ENCODE measurements at regions not wholly inside any gene's neighbourhood (a gene's known extent, or its start where the extent isn't known, plus 50 kb on each side); places are given as distances from the start of the nearest gene placed in this dataset.

- DNase-seq (ENCODE audit: low read depth in 2 of 2) = peak in 1 of 2 donors; percentile 27
Measured at GRCh38 chr20:10987651-10988383, 314.0 kb upstream of the JAG1 start.

DNA sequence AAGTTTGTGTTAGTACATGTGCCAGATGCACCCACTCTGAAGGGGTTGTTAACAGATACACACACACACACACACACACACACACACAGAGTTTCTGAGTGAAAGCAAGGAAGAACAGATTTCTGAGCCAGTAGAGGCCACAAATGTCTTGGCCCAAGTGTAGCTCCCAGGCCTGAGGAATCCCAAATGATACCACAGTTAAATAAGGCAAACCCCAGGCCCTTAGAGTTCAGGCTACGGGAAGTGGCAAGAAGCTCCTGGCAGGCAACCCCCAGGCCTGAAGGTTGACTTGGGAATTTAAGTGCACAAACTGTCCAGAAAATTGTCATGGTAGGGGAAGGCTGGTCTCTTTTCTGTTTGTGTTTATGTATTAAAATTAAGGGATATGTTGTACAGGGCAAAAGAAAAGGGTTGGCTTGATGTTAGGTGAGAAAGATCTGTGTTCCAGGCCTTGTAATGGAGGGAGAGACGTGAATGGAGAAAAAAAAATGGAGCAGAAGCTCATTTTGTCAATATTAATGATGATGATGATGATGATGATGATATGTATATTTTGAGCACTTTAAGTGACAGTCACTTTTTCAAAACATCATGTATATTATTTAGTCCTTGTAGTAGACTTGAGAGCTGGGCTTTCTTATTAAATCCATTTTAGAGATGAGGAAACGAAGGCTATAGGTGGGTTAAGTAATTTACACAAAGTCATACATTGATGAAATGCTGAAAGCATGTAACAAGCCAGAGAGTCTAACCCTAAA is 317.0 kb upstream of the JAG1 start:
- DNase-seq (ENCODE audit: low read depth in 2 of 2) = no peak

- DNase-seq (ENCODE audit: low read depth in 2 of 2) = no peak
Measured at GRCh38 chr20:10992731-10993130, 318.9 kb upstream of the JAG1 start.

DNA sequence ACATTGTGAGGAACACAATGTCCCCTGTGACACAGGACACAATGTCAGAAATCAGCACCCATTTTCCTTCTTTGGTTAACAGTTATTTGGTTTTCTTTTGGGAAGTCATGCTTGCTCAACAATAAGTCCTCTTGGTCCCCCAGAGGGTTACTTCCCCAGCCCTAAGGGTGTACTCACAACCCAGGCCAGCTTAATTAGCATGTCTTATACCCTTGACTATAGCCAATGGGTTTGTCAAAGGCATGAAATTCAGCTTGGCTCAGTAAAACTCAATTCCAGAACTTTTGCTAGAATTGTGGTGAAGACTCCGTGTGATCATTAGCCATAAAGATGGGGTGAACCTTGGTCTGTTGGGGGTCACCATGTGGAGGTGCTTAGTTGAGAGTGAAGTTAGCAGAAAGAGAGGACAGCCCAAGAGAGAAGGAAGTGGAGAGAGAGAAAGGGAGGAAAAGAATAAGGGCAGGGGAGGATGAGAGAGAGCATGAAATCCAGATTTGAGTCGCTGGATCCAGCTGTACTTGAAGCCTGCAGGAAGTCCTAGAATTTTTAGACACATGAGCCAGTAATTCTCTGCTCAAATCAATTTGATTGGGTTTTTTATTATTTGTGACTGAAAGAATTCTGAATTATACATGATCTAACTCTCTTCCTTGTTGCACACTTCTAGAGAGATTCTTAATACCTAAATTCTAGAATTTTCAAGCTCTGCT is 321.3 kb upstream of the JAG1 start:
- DNase-seq (ENCODE audit: low read depth in 2 of 2) = no peak

GRCh38 chr20:10998476-10998875 is 324.7 kb upstream of the JAG1 start:
- DNase-seq (ENCODE audit: low read depth in 2 of 2) = no peak

- no peak for DNase-seq (ENCODE audit: low read depth in 2 of 2)
Measured at GRCh38 chr20:11000416-11000815, 326.6 kb upstream of the JAG1 start.

DNA sequence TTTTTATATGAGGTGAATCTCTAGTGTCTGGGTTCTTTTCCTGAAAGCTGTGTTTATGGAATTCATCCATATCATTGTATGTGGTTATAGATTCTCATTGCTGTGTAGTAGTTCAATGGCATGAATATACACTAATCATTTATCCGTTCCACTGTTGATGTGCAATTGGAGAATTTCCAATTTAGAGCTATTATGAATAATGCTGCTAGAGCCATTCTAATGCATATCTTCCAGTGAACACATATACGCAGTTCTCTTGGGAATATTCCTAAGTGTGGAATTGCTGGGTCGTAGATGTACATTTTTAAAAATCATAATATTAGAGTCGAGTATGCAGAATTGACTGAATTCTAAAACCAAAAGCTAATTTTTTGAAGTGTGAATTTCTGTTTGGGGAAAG is 327.5 kb upstream of the JAG1 start:
- peak in 1 of 2 donors; percentile 12 for DNase-seq (ENCODE audit: low read depth in 2 of 2)

GRCh38 chr20:11001764-11002540 is 328.2 kb upstream of the JAG1 start:
- DNase-seq (ENCODE audit: low read depth in 2 of 2) = peak; percentile 66 to 87

GRCh38 chr20:11003341-11003740 is 329.5 kb upstream of the JAG1 start:
- no peak for DNase-seq (ENCODE audit: low read depth in 2 of 2)

GRCh38 chr20:11008444-11009033 is 334.7 kb upstream of the JAG1 start:
- peak; percentile 25 to 26 for DNase-seq (ENCODE audit: low read depth in 2 of 2)

- no peak for DNase-seq (ENCODE audit: low read depth in 2 of 2)
Measured at GRCh38 chr20:11011653-11012052, 337.9 kb upstream of the JAG1 start.

GRCh38 chr20:11012975-11013374 is 339.2 kb upstream of the JAG1 start:
- no peak for DNase-seq (ENCODE audit: low read depth in 2 of 2)

DNA sequence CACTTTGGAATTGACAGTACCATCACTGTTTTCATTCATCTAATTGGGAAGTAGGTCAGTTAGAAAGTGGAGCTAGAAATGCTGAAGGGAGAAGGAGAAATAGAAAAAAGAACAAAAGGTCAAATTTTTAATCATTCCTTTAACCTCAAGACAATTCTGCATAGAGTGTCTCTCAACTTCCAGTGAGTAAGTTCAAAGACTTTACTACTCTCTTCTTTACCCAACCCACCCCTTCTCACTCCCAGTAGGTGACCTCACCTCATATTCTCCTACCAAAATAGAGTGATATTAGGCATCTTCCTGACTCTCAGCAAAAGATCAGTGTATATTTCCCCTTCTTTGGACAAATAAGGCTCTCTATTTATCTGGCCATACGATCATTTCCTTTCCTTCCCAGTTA is 340.0 kb upstream of the JAG1 start:
- no peak for DNase-seq (ENCODE audit: low read depth in 2 of 2)

- no peak for DNase-seq (ENCODE audit: low read depth in 2 of 2)
Measured at GRCh38 chr20:11015440-11015839, 341.6 kb upstream of the JAG1 start.

DNA sequence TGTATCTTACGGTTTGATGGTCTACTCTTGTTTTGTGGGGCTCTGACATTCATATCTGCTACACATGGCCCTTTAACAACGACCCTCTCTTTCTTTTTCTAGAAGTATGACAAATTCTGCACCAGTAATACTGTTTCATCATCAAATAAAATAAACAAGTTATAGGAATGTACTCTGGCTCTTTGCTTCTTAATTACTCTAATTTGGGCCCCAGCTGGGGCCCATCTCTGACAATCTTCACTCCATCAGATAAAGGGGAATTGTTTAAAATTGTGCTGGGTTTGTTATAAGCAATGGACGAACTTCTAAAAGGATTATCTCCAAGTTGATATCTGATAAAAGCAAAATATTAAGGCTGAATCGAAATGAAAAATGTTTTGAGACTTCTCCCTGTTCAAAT is 343.6 kb upstream of the JAG1 start:
- no peak for DNase-seq (ENCODE audit: low read depth in 2 of 2)

- no peak for DNase-seq (ENCODE audit: low read depth in 2 of 2)
Measured at GRCh38 chr20:11018668-11019170, 344.9 kb upstream of the JAG1 start.

DNA sequence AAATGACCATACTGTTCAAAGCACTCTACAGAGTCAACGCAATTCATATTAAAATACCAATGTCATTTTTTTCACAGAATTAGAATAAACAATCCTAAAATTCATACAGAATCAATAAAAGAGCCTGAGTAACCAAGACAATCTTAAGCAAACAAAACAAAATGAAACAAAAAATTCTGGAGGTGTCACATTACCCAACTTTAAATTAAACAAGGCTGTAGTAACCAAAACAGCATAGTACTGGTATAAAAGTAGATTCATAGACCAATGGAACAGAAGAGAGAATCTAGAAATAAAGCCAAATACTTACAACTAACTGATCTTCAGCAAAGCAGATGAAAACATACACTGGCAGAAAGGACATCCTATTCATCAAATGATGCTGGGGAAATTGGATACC is 346.9 kb upstream of the JAG1 start:
- DNase-seq (ENCODE audit: low read depth in 2 of 2) = no peak

DNA sequence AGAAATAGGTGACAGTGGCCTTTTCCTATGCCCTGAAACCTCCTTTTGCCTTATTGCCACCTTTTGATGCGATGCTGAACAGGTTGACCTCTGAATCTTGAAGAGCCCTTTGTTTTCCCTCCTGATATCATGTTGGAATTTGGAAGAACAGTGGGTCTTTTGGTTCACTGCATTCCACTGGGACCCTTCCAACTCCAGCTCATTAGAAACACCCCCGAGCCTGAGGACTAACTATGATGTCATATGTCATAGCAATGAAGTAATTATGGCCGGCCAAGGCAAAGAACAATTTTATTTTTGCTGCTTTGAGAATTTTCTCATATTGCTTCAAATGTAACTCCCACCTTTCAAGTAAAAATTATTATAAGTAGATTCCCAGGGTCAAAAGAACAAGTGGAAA is 353.4 kb upstream of the JAG1 start:
- no peak for DNase-seq (ENCODE audit: low read depth in 2 of 2)

DNA sequence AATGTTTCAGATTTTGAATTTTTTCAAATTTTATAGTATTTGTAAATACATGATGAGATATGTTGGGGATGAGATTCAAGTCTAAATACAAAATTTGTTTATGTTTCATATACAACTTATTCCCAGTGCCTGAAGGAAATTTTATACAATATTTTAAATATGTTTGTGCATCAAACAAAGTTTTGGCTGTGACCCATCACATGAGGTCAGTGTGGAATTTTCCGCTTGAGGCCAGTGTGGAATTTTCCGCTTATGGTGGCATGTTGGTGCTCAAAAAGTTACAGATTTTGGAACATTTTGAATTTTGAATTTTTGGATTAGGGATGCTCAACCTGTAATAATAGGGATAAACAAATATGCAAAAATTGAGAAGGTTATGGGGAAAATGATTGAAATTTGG is 356.6 kb upstream of the JAG1 start:
- peak in 1 of 2 donors; percentile 58 for DNase-seq (ENCODE audit: low read depth in 2 of 2)

GRCh38 chr20:11031300-11031699 is 357.5 kb upstream of the JAG1 start:
- no peak for DNase-seq (ENCODE audit: low read depth in 2 of 2)

GRCh38 chr20:11032611-11033010 is 358.8 kb upstream of the JAG1 start:
- no peak for DNase-seq (ENCODE audit: low read depth in 2 of 2)

All from lung microvascular endothelial cell (primary cell).